ENCODE measurements at regions not wholly inside any gene's neighbourhood (a gene's known extent, or its start where the extent isn't known, plus 50 kb on each side); places are given as distances from the start of the nearest gene placed in this dataset.

- TF ChIP-seq, protein P1, sequence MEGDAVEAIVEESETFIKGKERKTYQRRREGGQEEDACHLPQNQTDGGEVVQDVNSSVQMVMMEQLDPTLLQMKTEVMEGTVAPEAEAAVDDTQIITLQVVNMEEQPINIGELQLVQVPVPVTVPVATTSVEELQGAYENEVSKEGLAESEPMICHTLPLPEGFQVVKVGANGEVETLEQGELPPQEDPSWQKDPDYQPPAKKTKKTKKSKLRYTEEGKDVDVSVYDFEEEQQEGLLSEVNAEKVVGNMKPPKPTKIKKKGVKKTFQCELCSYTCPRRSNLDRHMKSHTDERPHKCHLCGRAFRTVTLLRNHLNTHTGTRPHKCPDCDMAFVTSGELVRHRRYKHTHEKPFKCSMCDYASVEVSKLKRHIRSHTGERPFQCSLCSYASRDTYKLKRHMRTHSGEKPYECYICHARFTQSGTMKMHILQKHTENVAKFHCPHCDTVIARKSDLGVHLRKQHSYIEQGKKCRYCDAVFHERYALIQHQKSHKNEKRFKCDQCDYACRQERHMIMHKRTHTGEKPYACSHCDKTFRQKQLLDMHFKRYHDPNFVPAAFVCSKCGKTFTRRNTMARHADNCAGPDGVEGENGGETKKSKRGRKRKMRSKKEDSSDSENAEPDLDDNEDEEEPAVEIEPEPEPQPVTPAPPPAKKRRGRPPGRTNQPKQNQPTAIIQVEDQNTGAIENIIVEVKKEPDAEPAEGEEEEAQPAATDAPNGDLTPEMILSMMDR (IDR thresholded peaks at IDR 0.05; ENCODE audit: low read length) = no peak
- no peak for TF ChIP-seq EZH2 (IDR thresholded peaks at IDR 0.05; ENCODE audit: borderline replicate concordance, low read length)
Measured at GRCh38 chr6:183668-184067, 108.6 kb upstream of the DUSP22 start.

Measured in OCI-LY1 (cell line).